ENCODE measurements at regions not wholly inside any gene's neighbourhood (a gene's known extent, or its start where the extent isn't known, plus 50 kb on each side); places are given as distances from the start of the nearest gene placed in this dataset.
"Not testable (repeated sequence)": the region's sequence is repeated elsewhere in the genome, so short reads cannot be mapped to it uniquely, and the experiment has no call there.

- DNase-seq (ENCODE audit: low read depth in 4 of 4, low spot score in 1 of 4) = no peak
Measured at GRCh38 chr2:133970641-133971040, 283.2 kb upstream of the MGAT5 start.

GRCh38 chr2:133972297-133972696, 281.6 kb upstream of the MGAT5 start:
- no peak for DNase-seq (ENCODE audit: low read depth in 4 of 4, low spot score in 1 of 4)

- DNase-seq (ENCODE audit: low read depth in 4 of 4, low spot score in 1 of 4) = no peak
Measured at GRCh38 chr2:133972786-133973185, 281.1 kb upstream of the MGAT5 start.

GRCh38 chr2:133974353-133974752, 279.5 kb upstream of the MGAT5 start:
- no peak for DNase-seq (ENCODE audit: low read depth in 4 of 4, low spot score in 1 of 4)

GRCh38 chr2:133975135-133975534, 278.7 kb upstream of the MGAT5 start:
- DNase-seq (ENCODE audit: low read depth in 4 of 4, low spot score in 1 of 4) = no peak

- no peak for DNase-seq (ENCODE audit: low read depth in 4 of 4, low spot score in 1 of 4)
Measured at GRCh38 chr2:133975676-133976428, 278.0 kb upstream of the MGAT5 start.

- no peak for DNase-seq (ENCODE audit: low read depth in 4 of 4, low spot score in 1 of 4)
Measured at GRCh38 chr2:133976659-133977058, 277.2 kb upstream of the MGAT5 start.

- no peak for DNase-seq (ENCODE audit: low read depth in 4 of 4, low spot score in 1 of 4)
Measured at GRCh38 chr2:133977405-133977804, 276.5 kb upstream of the MGAT5 start.

GRCh38 chr2:133982256-133982655, 271.6 kb upstream of the MGAT5 start:
- DNase-seq (ENCODE audit: low read depth in 4 of 4, low spot score in 1 of 4) = no peak

GRCh38 chr2:133985563-133985962, 268.3 kb upstream of the MGAT5 start:
- no peak for DNase-seq (ENCODE audit: low read depth in 4 of 4, low spot score in 1 of 4)

GRCh38 chr2:133986081-133986837, 267.6 kb upstream of the MGAT5 start:
- no peak for DNase-seq (ENCODE audit: low read depth in 4 of 4, low spot score in 1 of 4)

GRCh38 chr2:133986881-133987795, 266.7 kb upstream of the MGAT5 start:
- DNase-seq (ENCODE audit: low read depth in 4 of 4, low spot score in 1 of 4) = no peak

- DNase-seq (ENCODE audit: low read depth in 4 of 4, low spot score in 1 of 4) = no peak
Measured at GRCh38 chr2:133988316-133988891, 265.5 kb upstream of the MGAT5 start.

- DNase-seq (ENCODE audit: low read depth in 4 of 4, low spot score in 1 of 4) = no peak
Measured at GRCh38 chr2:133991606-133992168, 262.2 kb upstream of the MGAT5 start.

GRCh38 chr2:133992454-133992853, 261.4 kb upstream of the MGAT5 start:
- no peak for DNase-seq (ENCODE audit: low read depth in 4 of 4, low spot score in 1 of 4)

- no peak for DNase-seq (ENCODE audit: low read depth in 4 of 4, low spot score in 1 of 4)
Measured at GRCh38 chr2:133993160-133993559, 260.7 kb upstream of the MGAT5 start.

GRCh38 chr2:133998726-133999125, 255.1 kb upstream of the MGAT5 start:
- not testable (repeated sequence) for DNase-seq (ENCODE audit: low read depth in 4 of 4, low spot score in 1 of 4)

- no peak for DNase-seq (ENCODE audit: low read depth in 4 of 4, low spot score in 1 of 4)
Measured at GRCh38 chr2:134002391-134002790, 251.5 kb upstream of the MGAT5 start.

- no peak for DNase-seq (ENCODE audit: low read depth in 4 of 4, low spot score in 1 of 4)
Measured at GRCh38 chr2:134002921-134003320, 251.0 kb upstream of the MGAT5 start.

- DNase-seq (ENCODE audit: low read depth in 4 of 4, low spot score in 1 of 4) = no peak
Measured at GRCh38 chr2:134004467-134004866, 249.4 kb upstream of the MGAT5 start.

- no peak for DNase-seq (ENCODE audit: low read depth in 4 of 4, low spot score in 1 of 4)
Measured at GRCh38 chr2:134008837-134009236, 245.0 kb upstream of the MGAT5 start.

Measured in stimulated activated CD4-positive, alpha-beta T cell treated with anti-CD3 and anti-CD28 coated beads, Interleukin-1b, Interleukin-23, amount 100 ng/mL, for 24 hours (primary cell).